ENCODE measurements at regions not wholly inside any gene's neighbourhood (a gene's known extent, or its start where the extent isn't known, plus 50 kb on each side); places are given as distances from the start of the nearest gene placed in this dataset.
A peak's percentile ranks its signal among the peaks of the same experiment; 100 is the strongest.

- Histone ChIP-seq H3K79me2 (ENCODE audit: low read depth) (no peaks in the 10 kb centered on the region), H3F3A (ENCODE audit: low read depth) (peaks cover 29% of the 10 kb centered on the region), H3K4me2 (no peak overlapping the region), H2AFZ (replicated peaks) (no peak overlapping the region), H3K9me3 (ENCODE audit: low read depth) (no peaks in the 10 kb centered on the region), H3K27me3 (peaks cover 7% of the 10 kb centered on the region), H3K36me3 (no peaks in the 10 kb centered on the region), H4K20me1 (ENCODE audit: low read depth) (no peaks in the 10 kb centered on the region), H3K9ac (no peak overlapping the region), H3K4me1 (peaks cover 55% of the 10 kb centered on the region), H3K4me3 (no peak overlapping the region), H3K27ac (no peak overlapping the region)
- DNase-seq (ENCODE audit: low spot score) = no peak
- TF ChIP-seq EZH2 (IDR thresholded peaks at IDR 0.05) = no peak
- no peak for TF ChIP-seq CTCF (IDR thresholded peaks at IDR 0.05)
- no peak for TF ChIP-seq EZH2phosphoT487 (IDR thresholded peaks at IDR 0.05)
- Mint-ChIP-seq H3K36me3 (no peaks in the 10 kb centered on the region), H3K9me3 (no peaks in the 10 kb centered on the region), H3K27me3 (ENCODE audit: insufficient read depth, low read depth) (peaks cover 23% of the 10 kb centered on the region), H3K27ac (peak overlapping the region; percentile 82), H3K4me3 (no peak overlapping the region), H3K4me1 (peaks cover 46% of the 10 kb centered on the region)
These were observed 261.2 kb downstream of the BMP7 start for GRCh38 chr20:57004951-57005933.

GRCh38 chr20:57006411-57007170, 259.9 kb downstream of the BMP7 start:
- Histone ChIP-seq H3K36me3 (no peaks in the 10 kb centered on the region), H3K27me3 (peaks cover 7% of the 10 kb centered on the region), H3K9me3 (ENCODE audit: low read depth) (no peaks in the 10 kb centered on the region), H3K79me2 (ENCODE audit: low read depth) (no peaks in the 10 kb centered on the region), H3K4me2 (peak overlapping the region; percentile 54), H3K9ac (no peak overlapping the region), H3K4me3 (no peak overlapping the region), H2AFZ (replicated peaks) (no peak overlapping the region), H3K27ac (peak overlapping the region; percentile 80), H3K4me1 (peaks cover 55% of the 10 kb centered on the region), H3F3A (ENCODE audit: low read depth) (peaks cover 29% of the 10 kb centered on the region), H4K20me1 (ENCODE audit: low read depth) (no peaks in the 10 kb centered on the region)
- Mint-ChIP-seq H3K9me3 (no peaks in the 10 kb centered on the region), H3K27ac (peak overlapping the region; percentile 16), H3K27me3 (ENCODE audit: insufficient read depth, low read depth) (peaks cover 27% of the 10 kb centered on the region), H3K4me1 (peaks cover 46% of the 10 kb centered on the region), H3K4me3 (peak overlapping the region; percentile 33), H3K36me3 (no peaks in the 10 kb centered on the region)
- DNase-seq (ENCODE audit: low spot score) = peak; percentile 80
- TF ChIP-seq EZH2phosphoT487 (IDR thresholded peaks at IDR 0.05) = peak; percentile 39
- no peak for TF ChIP-seq CTCF (IDR thresholded peaks at IDR 0.05)

GRCh38 chr20:57007171-57007540, 259.3 kb downstream of the BMP7 start:
- Mint-ChIP-seq H3K27ac (peak overlapping the region; percentile 16), H3K36me3 (no peaks in the 10 kb centered on the region), H3K4me3 (peak overlapping the region; percentile 33), H3K27me3 (ENCODE audit: insufficient read depth, low read depth) (peaks cover 32% of the 10 kb centered on the region), H3K4me1 (peaks cover 46% of the 10 kb centered on the region), H3K9me3 (no peaks in the 10 kb centered on the region)
- no peak for DNase-seq (ENCODE audit: low spot score)
- no peaks in the 10 kb centered on the region for H3K36me3 ChIP-seq
- peak overlapping the region; percentile 54 for H3K4me2 ChIP-seq
- no peaks in the 10 kb centered on the region for H3K79me2 ChIP-seq (ENCODE audit: low read depth)
- no peaks in the 10 kb centered on the region for H4K20me1 ChIP-seq (ENCODE audit: low read depth)
- H3K27me3 ChIP-seq = peaks cover 7% of the 10 kb centered on the region
- H3K27ac ChIP-seq = peak overlapping the region; percentile 80
- H3K9me3 ChIP-seq (ENCODE audit: low read depth) = no peaks in the 10 kb centered on the region
- peaks cover 55% of the 10 kb centered on the region for H3K4me1 ChIP-seq
- no peak overlapping the region for H3K9ac ChIP-seq
- no peak overlapping the region for H3K4me3 ChIP-seq
- TF ChIP-seq EZH2 (IDR thresholded peaks at IDR 0.05) (no peak), CTCF (IDR thresholded peaks at IDR 0.05) (no peak), EZH2phosphoT487 (IDR thresholded peaks at IDR 0.05) (no peak)
- peaks cover 29% of the 10 kb centered on the region for H3F3A ChIP-seq (ENCODE audit: low read depth)
- no peak overlapping the region for H2AFZ ChIP-seq (replicated peaks)
